ENCODE measurements at regions not wholly inside any gene's neighbourhood (a gene's known extent, or its start where the extent isn't known, plus 50 kb on each side); places are given as distances from the start of the nearest gene placed in this dataset.
"Not testable (repeated sequence)": the region's sequence is repeated elsewhere in the genome, so short reads cannot be mapped to it uniquely, and the experiment has no call there.

GRCh38 chr13:48583859-48584311, 51.0 kb upstream of the RCBTB2 start:
- Mint-ChIP-seq H3K9me3 (no peaks in the 10 kb centered on the region), H3K4me1 (ENCODE audit: low read depth in 2 of 2) (peaks cover 20% of the 10 kb centered on the region in 2 donors), H3K4me3 (no peak overlapping the region), H3K27me3 (peaks cover 0 to 13% of the 10 kb centered on the region in 2 donors), H3K36me3 (ENCODE audit: insufficient read depth) (peaks cover 3% of the 10 kb centered on the region), H3K27ac (no peak overlapping the region)
- ATAC-seq (replicated peaks) (no peak), DNase-seq (no peak)

- peaks cover 18% of the 10 kb centered on the region in 2 donors for H3K4me1 Mint-ChIP-seq (ENCODE audit: low read depth in 2 of 2)
- ATAC-seq (replicated peaks) (peak; percentile 50), DNase-seq (no peak)
- peak overlapping the region in 1 of 2 donors; percentile 69 for H3K27ac Mint-ChIP-seq
- no peak overlapping the region for H3K4me3 Mint-ChIP-seq
- H3K27me3 Mint-ChIP-seq: peaks cover 0 to 13% of the 10 kb centered on the region in 2 donors
- no peaks in the 10 kb centered on the region for H3K9me3 Mint-ChIP-seq
- peaks cover 3% of the 10 kb centered on the region for H3K36me3 Mint-ChIP-seq (ENCODE audit: insufficient read depth)
Measured at GRCh38 chr13:48585456-48585840, 52.6 kb upstream of the RCBTB2 start.

GRCh38 chr13:48586591-48587103, 53.8 kb upstream of the RCBTB2 start:
- H3K36me3 Mint-ChIP-seq (ENCODE audit: insufficient read depth): peaks cover 3% of the 10 kb centered on the region
- DNase-seq (no peak), ATAC-seq (replicated peaks) (peak; percentile 61)
- peak overlapping the region; percentile 50 to 69 for H3K27ac Mint-ChIP-seq
- H3K27me3 Mint-ChIP-seq: peaks cover 0 to 13% of the 10 kb centered on the region in 2 donors
- peaks cover 15 to 17% of the 10 kb centered on the region in 2 donors for H3K4me1 Mint-ChIP-seq (ENCODE audit: low read depth in 2 of 2)
- peak overlapping the region; percentile 59 to 67 for H3K4me3 Mint-ChIP-seq
- no peaks in the 10 kb centered on the region for H3K9me3 Mint-ChIP-seq

- no peak for DNase-seq
- H3K4me1 Mint-ChIP-seq (ENCODE audit: low read depth in 2 of 2): peaks cover 15 to 17% of the 10 kb centered on the region in 2 donors
- peaks cover 0 to 2% of the 10 kb centered on the region in 2 donors for H3K27me3 Mint-ChIP-seq
- no peak for ATAC-seq (replicated peaks)
- H3K36me3 Mint-ChIP-seq (ENCODE audit: insufficient read depth): peaks cover 3% of the 10 kb centered on the region
- H3K27ac Mint-ChIP-seq: no peak overlapping the region
- no peaks in the 10 kb centered on the region for H3K9me3 Mint-ChIP-seq
- no peak overlapping the region for H3K4me3 Mint-ChIP-seq
Measured at GRCh38 chr13:48588120-48588519, 55.2 kb upstream of the RCBTB2 start.

GRCh38 chr13:48590141-48590901, 57.4 kb upstream of the RCBTB2 start:
- no peak for ATAC-seq (replicated peaks)

GRCh38 chr13:48591124-48591872, 58.4 kb upstream of the RCBTB2 start:
- H3K27ac Mint-ChIP-seq: peak overlapping the region in 1 of 2 donors; percentile 19
- not testable (repeated sequence) for ATAC-seq (replicated peaks)

More at GRCh38 chr13:48590141-48590901, 57.4 kb upstream of the RCBTB2 start:
- Mint-ChIP-seq H3K27me3 (no peaks in the 10 kb centered on the region), H3K9me3 (no peaks in the 10 kb centered on the region), H3K27ac (no peak overlapping the region), H3K36me3 (ENCODE audit: insufficient read depth) (peaks cover 3% of the 10 kb centered on the region), H3K4me3 (no peak overlapping the region), H3K4me1 (ENCODE audit: low read depth in 2 of 2) (peaks cover 15% of the 10 kb centered on the region in 2 donors)
- no peak for DNase-seq

GRCh38 chr13:48591889-48592687, 59.2 kb upstream of the RCBTB2 start:
- H3K36me3 Mint-ChIP-seq (ENCODE audit: insufficient read depth): no peaks in the 10 kb centered on the region
- H3K27me3 Mint-ChIP-seq: no peaks in the 10 kb centered on the region
- H3K27ac Mint-ChIP-seq: peak overlapping the region in 1 of 2 donors; percentile 19
- no peaks in the 10 kb centered on the region for H3K9me3 Mint-ChIP-seq
- H3K4me3 Mint-ChIP-seq: no peak overlapping the region
- H3K4me1 Mint-ChIP-seq (ENCODE audit: low read depth in 2 of 2): peaks cover 2 to 4% of the 10 kb centered on the region in 2 donors
- ATAC-seq (replicated peaks) (no peak), DNase-seq (no peak)

More at GRCh38 chr13:48591124-48591872, 58.4 kb upstream of the RCBTB2 start:
- H3K36me3 Mint-ChIP-seq (ENCODE audit: insufficient read depth); H3K9me3 Mint-ChIP-seq; DNase-seq; H3K4me3 Mint-ChIP-seq; H3K27me3 Mint-ChIP-seq: not testable (repeated sequence)
- peaks cover 10 to 11% of the 10 kb centered on the region in 2 donors for H3K4me1 Mint-ChIP-seq (ENCODE audit: low read depth in 2 of 2)

- Mint-ChIP-seq H3K27ac (peak overlapping the region in 1 of 2 donors; percentile 44), H3K9me3 (no peaks in the 10 kb centered on the region), H3K4me3 (no peak overlapping the region), H3K4me1 (ENCODE audit: low read depth in 2 of 2) (peaks cover 0 to 1% of the 10 kb centered on the region in 2 donors), H3K36me3 (ENCODE audit: insufficient read depth) (no peaks in the 10 kb centered on the region), H3K27me3 (no peaks in the 10 kb centered on the region)
- ATAC-seq (replicated peaks) (no peak), DNase-seq (no peak)
Measured at GRCh38 chr13:48592688-48593049, 59.8 kb upstream of the RCBTB2 start.

GRCh38 chr13:48593536-48593935, 60.2 kb upstream of the CYSLTR2 start:
- H3K27me3 Mint-ChIP-seq: no peaks in the 10 kb centered on the region
- peaks cover 0 to under 1% of the 10 kb centered on the region in 2 donors for H3K4me1 Mint-ChIP-seq (ENCODE audit: low read depth in 2 of 2)
- no peak overlapping the region for H3K4me3 Mint-ChIP-seq
- peak overlapping the region in 1 of 2 donors; percentile 44 for H3K27ac Mint-ChIP-seq
- no peaks in the 10 kb centered on the region for H3K36me3 Mint-ChIP-seq (ENCODE audit: insufficient read depth)
- no peaks in the 10 kb centered on the region for H3K9me3 Mint-ChIP-seq
- DNase-seq: no peak
- ATAC-seq (replicated peaks): no peak

GRCh38 chr13:48594096-48594815, 59.5 kb upstream of the CYSLTR2 start:
- DNase-seq (no peak), ATAC-seq (replicated peaks) (no peak)
- no peaks in the 10 kb centered on the region for H3K9me3 Mint-ChIP-seq

GRCh38 chr13:48595431-48596429, 58.0 kb upstream of the CYSLTR2 start:
- no peaks in the 10 kb centered on the region for H3K4me1 Mint-ChIP-seq (ENCODE audit: low read depth in 2 of 2)
- H3K27ac Mint-ChIP-seq: peak overlapping the region in 1 of 2 donors; percentile 36
- no peaks in the 10 kb centered on the region for H3K9me3 Mint-ChIP-seq
- H3K4me3 Mint-ChIP-seq: no peak overlapping the region
- no peaks in the 10 kb centered on the region for H3K36me3 Mint-ChIP-seq (ENCODE audit: insufficient read depth)
- DNase-seq: peak; percentile 22 to 45 (median 23)
- no peaks in the 10 kb centered on the region for H3K27me3 Mint-ChIP-seq
- peak; percentile 89 for ATAC-seq (replicated peaks)

More at GRCh38 chr13:48594096-48594815, 59.5 kb upstream of the CYSLTR2 start:
- no peaks in the 10 kb centered on the region for H3K27me3 Mint-ChIP-seq
- H3K27ac Mint-ChIP-seq: no peak overlapping the region
- no peaks in the 10 kb centered on the region for H3K36me3 Mint-ChIP-seq (ENCODE audit: insufficient read depth)
- no peak overlapping the region for H3K4me3 Mint-ChIP-seq
- H3K4me1 Mint-ChIP-seq (ENCODE audit: low read depth in 2 of 2): no peaks in the 10 kb centered on the region
